GM08714 (cell line): ENCODE measurements at regions not wholly inside any gene's neighbourhood (a gene's known extent, or its start where the extent isn't known, plus 50 kb on each side); places are given as distances from the start of the nearest gene placed in this dataset.
"Not testable (repeated sequence)": the region's sequence is repeated elsewhere in the genome, so short reads cannot be mapped to it uniquely, and the experiment has no call there.

ENCODE experiments used
- H3K4me3 ChIP-seq: fragments of 200-500 bp; sonication (Bioruptor generic); 2 replicates; pipeline ENCODE4 v1.5.1; 2014; ENCODE audit warnings: mild to moderate bottlenecking, low read length, inconsistent platforms
- ZNF274 ChIP-seq: IDR thresholded peaks from 2 replicates; pipeline ENCODE4 v1.6.1; 2012; ENCODE audit warnings: mild to moderate bottlenecking, low read depth, low read length

GRCh38 chr7:159207951-159208350 lies 63.3 kb upstream of the VIPR2 start:
- no peak overlapping the region for H3K4me3 ChIP-seq
- no peak for TF ChIP-seq ZNF274

DNA sequence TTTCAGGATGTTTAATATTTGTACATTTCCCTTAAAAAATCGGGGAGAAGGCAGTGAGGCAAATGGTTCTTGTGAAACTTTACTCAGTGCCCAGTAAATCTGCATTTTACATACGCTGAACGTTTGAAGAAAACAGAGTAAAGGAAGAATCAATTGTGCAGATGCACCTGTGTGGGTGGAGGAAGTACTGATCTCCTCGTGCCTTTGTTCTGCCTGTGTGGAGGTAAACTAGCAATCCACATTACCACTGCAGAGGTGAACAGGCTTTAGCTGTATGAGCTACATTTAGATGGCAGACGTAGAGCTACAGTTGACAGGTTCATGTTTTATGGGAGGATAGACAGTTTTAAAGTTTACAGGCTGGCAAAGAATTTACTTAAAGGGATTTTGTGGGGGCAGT lies 62.7 kb upstream of the VIPR2 start:
- no peak overlapping the region for H3K4me3 ChIP-seq
- TF ChIP-seq ZNF274: no peak

GRCh38 chr7:159205833-159206232 lies 61.2 kb upstream of the VIPR2 start:
- TF ChIP-seq ZNF274: no peak
- H3K4me3 ChIP-seq: no peak overlapping the region

GRCh38 chr7:159204664-159205063 lies 60.0 kb upstream of the VIPR2 start:
- no peak for TF ChIP-seq ZNF274
- no peak overlapping the region for H3K4me3 ChIP-seq

DNA sequence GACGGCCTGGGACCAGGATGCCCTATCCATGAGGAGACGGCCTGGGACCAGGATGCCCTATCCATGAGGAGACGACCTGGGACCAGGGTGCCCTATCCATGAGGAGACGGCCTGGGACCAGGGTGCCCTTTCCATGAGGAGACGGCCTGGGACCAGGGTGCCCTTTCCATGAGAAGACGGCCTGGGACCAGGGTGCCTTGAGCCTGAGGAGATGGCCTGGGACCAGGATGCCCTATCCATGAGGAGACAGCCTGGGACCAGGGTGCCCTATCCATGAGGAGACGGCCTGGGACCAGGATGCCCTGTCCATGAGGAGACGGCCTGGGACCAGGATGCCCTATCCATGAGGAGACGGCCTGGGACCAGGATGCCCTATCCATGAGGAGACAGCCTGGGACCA lies 58.6 kb upstream of the VIPR2 start:
- not testable (repeated sequence) for H3K4me3 ChIP-seq

- no peak overlapping the region for H3K4me3 ChIP-seq
- TF ChIP-seq ZNF274: no peak
Observed at GRCh38 chr7:159201722-159202330, 57.2 kb upstream of the VIPR2 start.

DNA sequence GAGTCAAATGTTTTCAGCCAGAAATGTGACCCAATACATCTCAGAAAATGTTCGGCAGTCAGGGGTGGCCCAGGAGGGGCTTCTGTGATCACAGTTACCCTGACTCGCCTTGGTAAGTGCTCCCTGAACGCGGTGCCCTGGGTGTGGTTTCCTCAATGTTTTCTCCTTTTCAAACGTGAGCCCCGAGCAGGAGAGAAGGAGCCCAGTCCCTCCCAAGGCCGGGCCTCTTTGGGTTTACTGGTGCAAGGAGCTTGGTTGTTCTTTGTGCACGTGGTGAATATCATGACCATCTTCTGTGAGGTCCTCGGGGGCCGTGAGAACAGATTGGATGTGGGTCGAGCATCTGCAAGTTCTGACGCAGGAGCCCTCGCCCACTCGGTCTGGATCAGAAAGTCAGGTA lies 55.8 kb upstream of the VIPR2 start:
- H3K4me3 ChIP-seq: no peak overlapping the region
- TF ChIP-seq ZNF274: no peak

GRCh38 chr7:159198016-159198724 lies 53.5 kb upstream of the VIPR2 start:
- H3K4me3 ChIP-seq: no peak overlapping the region
- TF ChIP-seq ZNF274: no peak

DNA sequence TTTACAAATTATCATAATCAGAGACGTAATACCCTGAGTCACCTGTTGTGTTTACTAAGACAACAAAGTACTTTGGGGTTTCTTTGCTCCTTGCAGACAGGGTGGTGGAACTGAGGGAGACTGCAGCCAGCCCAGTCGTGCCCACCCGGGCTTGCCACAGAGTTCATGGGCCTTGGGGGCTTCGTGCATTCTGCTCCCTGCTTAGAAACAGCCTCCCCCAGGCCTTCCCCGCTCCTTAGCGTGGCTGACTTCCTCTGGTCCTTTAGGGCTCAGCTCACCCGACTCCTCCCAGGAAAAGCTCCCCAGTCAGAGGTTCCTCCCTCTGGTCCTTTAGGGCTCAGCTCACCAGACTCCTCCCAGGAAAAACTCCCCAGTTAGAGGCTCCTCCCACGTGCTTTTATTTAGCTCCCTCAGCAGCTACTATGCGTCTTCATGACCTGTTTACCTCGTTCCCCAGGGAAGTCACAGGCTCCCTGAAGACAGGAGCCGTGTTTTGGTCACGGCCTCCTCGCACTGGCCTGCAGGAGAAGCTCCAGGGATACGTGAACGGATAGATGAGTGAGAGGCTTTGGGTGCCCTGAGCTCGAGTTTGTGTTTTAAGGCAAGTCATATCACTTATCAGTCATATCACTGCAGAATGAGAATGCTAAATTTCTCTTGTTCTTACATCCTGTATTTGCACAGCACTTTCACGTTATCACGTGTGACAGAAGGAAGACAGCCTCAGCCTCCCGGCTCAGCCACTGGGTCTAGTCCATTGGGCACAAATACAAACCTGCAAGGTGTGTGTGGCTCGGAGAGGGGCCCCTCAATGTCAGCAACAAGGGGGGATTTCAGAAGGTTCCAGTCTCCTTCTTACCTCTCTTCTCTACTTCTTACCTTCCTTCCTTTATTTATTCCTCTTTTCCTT lies 52.7 kb upstream of the VIPR2 start:
- no peak overlapping the region for H3K4me3 ChIP-seq

DNA sequence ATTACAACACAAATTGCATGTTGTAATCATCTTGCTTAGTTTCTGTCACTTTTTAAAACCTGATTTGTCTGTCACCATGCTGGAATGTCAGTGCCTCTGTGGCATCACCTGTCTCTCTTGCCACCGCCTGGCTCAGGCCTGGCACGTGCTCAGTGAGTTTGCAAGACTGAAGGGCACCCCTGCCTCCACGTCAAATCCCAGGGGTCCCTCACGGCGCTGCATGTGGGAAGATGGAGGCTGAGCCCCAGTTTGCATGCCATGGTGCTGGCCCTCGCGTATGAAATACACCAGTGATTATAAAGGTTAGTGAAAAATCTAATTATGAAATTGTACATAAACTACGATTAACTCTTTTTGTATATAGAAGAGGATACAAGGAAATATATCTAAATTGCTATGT lies 51.9 kb upstream of the VIPR2 start:
- no peak for TF ChIP-seq ZNF274
- H3K4me3 ChIP-seq: no peak overlapping the region

More for the DNA sequence above, 52.7 kb upstream of the VIPR2 start:
- no peak for TF ChIP-seq ZNF274

DNA sequence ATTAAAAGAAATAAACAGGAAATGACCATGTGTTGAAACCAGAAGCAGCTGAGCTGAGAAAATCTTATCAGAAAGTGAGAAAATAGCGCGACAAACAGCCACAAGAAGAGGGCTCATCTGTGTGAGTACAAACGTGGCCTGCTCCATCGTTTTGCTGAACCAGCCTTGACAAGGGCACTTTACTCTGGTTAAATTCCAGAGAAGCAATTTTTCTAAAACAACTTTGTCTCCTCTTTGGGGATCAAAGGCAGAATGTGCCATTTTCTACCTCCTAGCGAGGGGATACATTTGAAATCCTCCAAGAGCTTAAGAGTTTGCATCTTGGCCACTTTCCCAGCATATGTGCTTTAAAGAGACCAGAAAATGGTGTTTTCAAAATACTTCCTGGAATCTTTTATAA lies 51.3 kb upstream of the VIPR2 start:
- no peak overlapping the region for H3K4me3 ChIP-seq
- no peak for TF ChIP-seq ZNF274
